GM23338 (cell line): ENCODE measurements at regions not wholly inside any gene's neighbourhood (a gene's known extent, or its start where the extent isn't known, plus 50 kb on each side); places are given as distances from the start of the nearest gene placed in this dataset.

ENCODE experiments used
- ATAC-seq: fragments of 200-7000 bp; cut with Tn5 transposase; 3 replicates; pipeline ENCODE4 v1.9.1; 2020
- DNase-seq: peaks from one replicate; pipeline ENCODE4 v3.0.0-alpha.2; 2015; ENCODE audit warnings: low spot score
- H2AFZ ChIP-seq: fragments of 200-600 bp; sonication (generic); 2 replicates; pipeline ENCODE4 v1.8.0; 2016; ENCODE audit warnings: antibody characterized with exemption, mild to moderate bottlenecking, moderate library complexity
- H3F3A ChIP-seq: fragments of 200-600 bp; sonication (generic); replicated peaks from 2 replicates; pipeline ENCODE4 v1.8.0; 2017; ENCODE audit warnings: antibody characterized with exemption, mixed run types, low read depth
- H3K27ac ChIP-seq: fragments of 200-600 bp; sonication (generic); 2 replicates; pipeline ENCODE4 v1.6.1; 2016; ENCODE audit warnings: low read depth
- H3K27me3 ChIP-seq: fragments of 200-600 bp; sonication (generic); 2 replicates; pipeline ENCODE4 v1.8.0; 2016; ENCODE audit warnings: mild to moderate bottlenecking, mixed run types, moderate library complexity; ENCODE audit not compliant: insufficient read depth
- H3K36me3 ChIP-seq: fragments of 200-600 bp; sonication (generic); 2 replicates; pipeline ENCODE4 v1.8.0; 2016; ENCODE audit warnings: mild to moderate bottlenecking; ENCODE audit not compliant: insufficient read depth
- H3K4me1 ChIP-seq: fragments of 200-600 bp; sonication (generic); 2 replicates; pipeline ENCODE4 v1.8.0; 2016; ENCODE audit warnings: mild to moderate bottlenecking, moderate library complexity; ENCODE audit not compliant: insufficient read depth
- H3K4me2 ChIP-seq: fragments of 200-600 bp; sonication (generic); 2 replicates; pipeline ENCODE4 v1.7.1; 2017; ENCODE audit warnings: mixed run types
- H3K4me3 ChIP-seq: fragments of 200-600 bp; sonication (generic); 2 replicates; pipeline ENCODE4 v1.6.1; 2016; ENCODE audit warnings: mixed run types
- H3K79me2 ChIP-seq: fragments of 200-600 bp; sonication (generic); replicated peaks from 2 replicates; pipeline ENCODE4 v1.8.0; 2017; ENCODE audit warnings: mild to moderate bottlenecking; ENCODE audit not compliant: insufficient read depth
- H3K9me2 ChIP-seq: fragments of 200-600 bp; sonication (generic); 2 replicates; pipeline ENCODE4 v1.8.0; 2017; ENCODE audit not compliant: insufficient read depth
- H4K20me1 ChIP-seq: fragments of 200-600 bp; sonication (generic); replicated peaks from 2 replicates; pipeline ENCODE4 v1.8.0; 2017; ENCODE audit warnings: mild to moderate bottlenecking; ENCODE audit not compliant: insufficient read depth
- H3K27ac Mint-ChIP-seq: 2 replicates; pipeline ENCODE4 v1.8.0; 2020; ENCODE audit warnings: inconsistent platforms, mild to moderate bottlenecking, moderate library complexity, mixed read lengths
- H3K27me3 Mint-ChIP-seq: 3 replicates; pipeline ENCODE4 v1.8.0; 2022; ENCODE audit warnings: low read depth, mild to moderate bottlenecking, moderate library complexity, mixed read lengths, inconsistent platforms; ENCODE audit not compliant: insufficient read depth, poor library complexity
- H3K36me3 Mint-ChIP-seq: 3 replicates; pipeline ENCODE4 v1.8.0; 2021; ENCODE audit warnings: low read depth, mild to moderate bottlenecking, inconsistent platforms, moderate library complexity, mixed read lengths
- H3K4me1 Mint-ChIP-seq: 3 replicates; pipeline ENCODE4 v1.8.0; 2020; ENCODE audit warnings: mild to moderate bottlenecking, inconsistent platforms, mixed read lengths
- H3K4me3 Mint-ChIP-seq: 3 replicates; pipeline ENCODE4 v1.8.0; 2021; ENCODE audit warnings: moderate library complexity, mild to moderate bottlenecking, inconsistent platforms, mixed read lengths
- H3K9me3 Mint-ChIP-seq: 3 replicates; pipeline ENCODE4 v1.8.0; 2020; ENCODE audit warnings: moderate library complexity, mild to moderate bottlenecking, inconsistent platforms, mixed read lengths
- CREB1 ChIP-seq: fragments of 250-450 bp; sonication (Bioruptor Pico); IDR thresholded peaks from 2 replicates; pipeline ENCODE4 v1.5.0; 2020; ENCODE audit warnings: low read depth, mild to moderate bottlenecking, moderate library complexity
- CTCF ChIP-seq, 2 experiments: fragments of 200-600 bp in 1 of 2; sonication (generic) in 1 of 2; conservative IDR thresholded peaks; 2 replicates each; pipeline versions ENCODE4 v1.5.1 to v1.6.1; 2016 to 2017; ENCODE audit warnings: antibody characterized with exemption in 2 of 2, low read depth in 2 of 2, mild to moderate bottlenecking in 2 of 2, moderate library complexity in 1 of 2
- ETS1 ChIP-seq: IDR thresholded peaks from 2 replicates; pipeline ENCODE4 v1.6.1; 2016; ENCODE audit warnings: antibody characterized with exemption
- EZH2 ChIP-seq: fragments of 200-600 bp; sonication (generic); IDR thresholded peaks from one replicate; pipeline ENCODE4 v1.8.0; 2017; ENCODE audit warnings: antibody characterized with exemption, mild to moderate bottlenecking, low read depth; ENCODE audit not compliant: unreplicated experiment
- EZH2phosphoT487 ChIP-seq: fragments of 200-600 bp; sonication (generic); IDR thresholded peaks from one replicate; pipeline ENCODE4 v1.8.1; 2018; ENCODE audit warnings: antibody characterized with exemption; ENCODE audit not compliant: unreplicated experiment
- JUNB ChIP-seq: IDR thresholded peaks from one replicate; pipeline ENCODE4 v1.6.1; 2016; ENCODE audit warnings: antibody characterized with exemption; ENCODE audit not compliant: unreplicated experiment
- NANOG ChIP-seq: IDR thresholded peaks from 2 replicates; pipeline ENCODE4 v1.6.1; 2016; ENCODE audit warnings: antibody characterized with exemption, borderline replicate concordance
- POLR2AphosphoS5 ChIP-seq: IDR thresholded peaks from 2 replicates; pipeline ENCODE4 v1.6.1; 2016; ENCODE audit warnings: antibody characterized with exemption, low read depth
- REST ChIP-seq: IDR thresholded peaks from one replicate; pipeline ENCODE4 v1.6.1; 2018; ENCODE audit warnings: antibody characterized with exemption; ENCODE audit not compliant: unreplicated experiment
- STAT1 ChIP-seq: IDR thresholded peaks from one replicate; pipeline ENCODE4 v1.6.1; 2016; ENCODE audit warnings: antibody characterized with exemption; ENCODE audit not compliant: unreplicated experiment
- ZNF114 ChIP-seq: fragments of 250-450 bp; sonication (Bioruptor Pico); IDR thresholded peaks from 2 replicates; pipeline ENCODE4 v1.5.0; 2020; ENCODE audit warnings: mild to moderate bottlenecking, moderate library complexity
- ZNF331 ChIP-seq: fragments of 250-450 bp; sonication (Bioruptor Pico); IDR thresholded peaks from 2 replicates; pipeline ENCODE4 v1.5.0; 2020; ENCODE audit warnings: low read depth, mild to moderate bottlenecking, moderate library complexity
- ZNF462 ChIP-seq: fragments of 250-450 bp; sonication (Bioruptor Pico); IDR thresholded peaks from 2 replicates; pipeline ENCODE4 v1.5.0; 2020; ENCODE audit warnings: mild to moderate bottlenecking, moderate library complexity

GRCh38 chr5:114949756-114950155, 220.0 kb downstream of the TRIM36 start:
- H2AFZ ChIP-seq: no peak overlapping the region
- Mint-ChIP-seq H3K9me3 (peaks cover 6% of the 10 kb centered on the region; the same call in 1 of the 3 replicates), H3K4me1 (no peaks in the 10 kb centered on the region), H3K27me3 (peaks cover 2% of the 10 kb centered on the region), H3K27ac (no peak overlapping the region), H3K4me3 (no peak overlapping the region), H3K36me3 (no peaks in the 10 kb centered on the region; the same call in 2 of the 3 replicates)
- H3K27ac ChIP-seq: no peak overlapping the region
- TF ChIP-seq STAT1 (no peak), NANOG (no peak), JUNB (no peak), EZH2 (no peak), ZNF114 (CRISPR knock-in tag) (no peak), ETS1 (no peak), CTCF (conservative IDR thresholded peaks at IDR 0.05; ENCODE audit: low read depth in 2 of 2) (no peak), ZNF462 (CRISPR knock-in tag) (no peak), ZNF331 (CRISPR knock-in tag) (no peak), CREB1 (CRISPR knock-in tag) (no peak), REST (no peak), EZH2phosphoT487 (no peak), POLR2AphosphoS5 (no peak)
- H3K4me3 ChIP-seq: no peak overlapping the region
- H3K36me3 ChIP-seq: no peaks in the 10 kb centered on the region
- H3K4me2 ChIP-seq: no peak overlapping the region
- DNase-seq (no peak), ATAC-seq (no peak)
- peaks cover 10% of the 10 kb centered on the region for H3K9me2 ChIP-seq
- no peaks in the 10 kb centered on the region for H4K20me1 ChIP-seq
- no peaks in the 10 kb centered on the region for H3K4me1 ChIP-seq
- no peaks in the 10 kb centered on the region for H3K27me3 ChIP-seq
- H3K79me2 ChIP-seq: no peaks in the 10 kb centered on the region
- no peaks in the 10 kb centered on the region for H3F3A ChIP-seq
